Myocyte (in vitro differentiated cells): ENCODE measurements at regions not wholly inside any gene's neighbourhood (a gene's known extent, or its start where the extent isn't known, plus 50 kb on each side); places are given as distances from the start of the nearest gene placed in this dataset.
"Not testable (repeated sequence)": the region's sequence is repeated elsewhere in the genome, so short reads cannot be mapped to it uniquely, and the experiment has no call there.

Experiments used
- DNase-seq: peaks from one replicate; pipeline ENCODE4 v3.0.0-alpha.2; 2012; ENCODE audit warnings: low read depth

DNA sequence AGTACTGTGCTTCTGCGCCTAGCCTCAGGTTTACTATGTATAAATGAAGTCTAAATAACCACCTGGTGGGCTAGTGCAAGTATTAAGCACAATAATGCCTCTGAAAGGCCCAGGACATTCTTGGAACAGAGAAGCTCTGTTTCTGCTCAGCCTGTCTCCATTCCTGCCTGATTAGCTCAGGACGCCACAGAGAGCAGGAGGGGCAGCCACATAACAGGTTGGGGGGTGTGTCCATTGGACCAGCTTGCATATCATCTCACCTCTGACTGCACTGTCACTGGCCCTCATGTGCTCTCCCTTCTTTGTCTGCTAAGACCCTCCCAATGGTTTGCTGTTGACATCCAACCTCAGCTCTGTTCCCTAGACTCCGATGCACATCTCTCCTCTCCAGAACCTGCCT lies 52.8 kb upstream of the IKZF1 start:
- no peak for DNase-seq

DNA sequence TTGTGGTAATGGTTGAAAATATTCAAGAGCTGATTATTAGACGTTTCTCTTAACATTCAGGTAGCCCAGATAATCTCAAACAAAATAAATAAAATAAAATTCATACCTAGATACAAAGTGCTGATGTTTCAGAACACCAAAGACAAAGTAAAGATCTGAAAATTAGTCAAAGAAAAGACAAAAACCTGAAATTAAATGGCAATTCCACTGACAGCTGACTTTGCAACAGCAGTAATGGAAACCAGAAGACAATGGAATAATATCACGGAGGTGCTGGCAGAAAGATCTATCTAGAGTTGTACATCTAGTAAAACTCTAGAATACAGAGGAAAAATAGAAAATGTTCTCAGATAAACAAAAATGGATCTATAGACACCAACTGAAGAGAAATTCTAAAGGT lies 58.0 kb upstream of the IKZF1 start:
- DNase-seq: no peak

DNA sequence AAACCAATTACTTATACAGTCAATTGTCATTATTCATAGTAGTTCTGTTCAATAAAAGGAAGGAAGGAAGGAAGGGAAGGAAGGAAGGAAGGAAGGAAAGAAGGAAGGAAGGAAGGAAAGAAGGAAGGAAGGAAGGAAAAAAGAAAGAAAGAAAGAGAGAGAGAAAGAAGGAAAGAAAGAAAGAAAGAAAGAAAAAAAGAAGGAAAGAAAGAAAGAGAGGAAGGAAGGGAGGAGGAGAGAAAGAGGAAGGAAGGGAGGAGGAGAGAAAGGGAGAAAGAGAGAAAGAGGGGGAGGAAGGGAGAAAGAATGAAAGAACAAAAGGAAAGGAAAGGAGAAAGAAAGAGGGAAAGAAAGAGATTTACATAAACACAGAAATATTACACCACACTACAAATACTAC lies 62.4 kb upstream of the IKZF1 start:
- not testable (repeated sequence) for DNase-seq

DNA sequence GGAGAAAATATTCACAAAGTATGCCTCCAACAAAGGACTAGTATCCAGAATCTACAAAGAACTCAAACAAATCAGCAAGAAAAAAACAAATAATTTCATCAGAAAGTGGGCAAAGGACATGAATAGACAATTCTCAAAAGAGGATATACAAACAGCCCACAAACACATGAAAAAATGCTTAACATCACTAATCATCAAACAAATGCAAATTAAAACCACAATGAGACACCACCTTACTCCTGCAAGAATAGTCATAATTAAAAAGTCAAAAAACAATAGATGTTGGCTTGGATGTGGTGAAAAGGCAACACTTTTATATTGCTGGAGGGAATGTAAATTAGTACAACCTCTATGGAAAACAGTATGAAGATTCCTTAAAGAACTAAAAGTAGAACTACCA lies 63.8 kb upstream of the IKZF1 start:
- DNase-seq: not testable (repeated sequence)

DNA sequence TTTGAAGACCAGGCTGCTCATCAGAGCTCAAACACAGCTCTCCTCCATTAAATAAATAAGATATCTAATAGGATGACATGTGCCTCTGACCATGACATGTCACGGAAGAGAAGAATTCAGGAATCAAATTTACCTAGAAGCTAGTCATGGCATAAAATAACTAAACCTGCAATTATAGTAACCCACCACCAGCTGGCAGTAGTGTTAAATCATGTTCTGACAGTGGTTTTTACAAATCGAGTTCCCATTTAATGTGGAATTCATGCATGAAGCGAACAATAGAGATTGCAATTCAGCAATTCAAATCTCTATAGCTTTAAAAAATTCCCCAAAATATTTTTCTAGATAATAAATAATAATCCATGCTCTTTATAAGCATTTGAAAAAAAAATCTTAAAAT lies 74.6 kb upstream of the IKZF1 start:
- DNase-seq: no peak

DNA sequence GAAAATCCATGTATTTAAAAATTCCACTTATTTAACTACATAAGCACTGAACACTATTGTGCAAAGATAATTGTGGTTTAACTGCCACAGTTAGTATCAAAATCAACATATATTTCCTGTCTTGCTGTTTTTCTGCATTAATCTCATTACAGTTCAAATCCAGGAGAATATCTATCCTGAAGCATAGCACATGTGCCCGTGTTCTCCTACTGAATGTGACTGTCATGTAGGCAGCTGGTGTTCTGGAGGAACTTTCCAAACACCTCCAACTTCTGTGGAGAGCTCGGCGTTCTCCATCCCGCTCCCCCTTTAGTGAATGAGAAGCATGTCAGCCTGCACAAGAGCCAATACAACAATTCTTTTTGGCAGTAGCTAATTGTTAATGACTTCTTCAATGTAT lies 76.4 kb upstream of the IKZF1 start:
- DNase-seq: no peak

DNA sequence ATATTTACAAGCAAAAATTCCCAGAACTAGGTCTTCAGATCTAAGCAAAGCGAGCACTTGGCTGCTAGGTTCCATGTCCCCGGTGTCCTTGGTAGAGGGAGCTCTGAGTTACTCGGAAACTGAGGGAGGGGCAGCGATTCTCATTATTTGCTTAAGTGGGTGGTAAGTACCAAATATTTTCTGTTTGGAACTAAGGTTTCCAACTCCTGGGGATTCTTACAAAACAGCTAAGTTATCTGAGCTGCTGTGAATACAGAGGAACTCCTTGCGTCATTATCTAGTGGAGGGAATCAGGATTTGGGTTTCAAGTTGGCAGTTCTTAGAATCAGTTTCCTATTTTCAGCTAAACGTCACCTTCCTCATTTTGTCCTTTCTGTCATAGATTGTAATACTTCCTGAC lies 76.8 kb upstream of the IKZF1 start:
- no peak for DNase-seq

DNA sequence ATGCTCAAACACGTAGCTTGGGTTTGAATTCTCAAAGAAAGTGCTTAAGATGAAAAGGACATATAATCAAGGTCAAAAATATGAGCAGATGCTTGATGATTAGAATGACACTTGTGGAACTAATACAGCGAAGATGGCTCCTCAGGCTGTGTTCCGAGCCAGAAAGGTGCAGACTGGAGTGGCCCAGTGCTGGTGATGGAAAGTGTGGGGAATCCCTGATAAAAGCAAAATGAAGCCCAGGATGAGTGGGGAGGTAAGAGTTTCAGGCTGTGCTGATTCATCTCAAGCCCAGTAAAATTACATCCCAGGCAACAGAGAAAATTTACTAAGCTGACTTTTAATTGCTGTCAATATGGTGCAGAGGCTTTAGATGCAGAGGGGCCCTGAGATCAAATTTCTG lies 77.8 kb upstream of the IKZF1 start:
- DNase-seq: no peak

DNA sequence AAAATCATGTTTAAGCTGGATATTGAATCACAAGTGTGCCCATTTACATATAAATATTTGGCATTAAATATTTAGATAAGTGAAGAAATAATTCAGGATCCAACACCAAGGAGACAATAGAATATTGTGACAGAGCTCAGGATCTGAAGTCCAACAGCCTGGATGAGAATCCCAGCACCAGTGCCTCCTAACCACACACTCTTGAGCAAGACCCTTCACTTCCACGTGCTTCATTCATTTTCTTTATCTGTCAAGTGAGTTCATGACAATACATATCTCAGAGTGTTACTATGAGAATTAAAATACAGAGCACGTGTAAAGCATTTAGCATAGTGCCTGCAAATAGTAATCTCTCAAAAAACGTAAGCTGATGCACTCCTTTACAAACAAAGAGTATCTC lies 78.4 kb upstream of the IKZF1 start:
- DNase-seq: no peak

DNA sequence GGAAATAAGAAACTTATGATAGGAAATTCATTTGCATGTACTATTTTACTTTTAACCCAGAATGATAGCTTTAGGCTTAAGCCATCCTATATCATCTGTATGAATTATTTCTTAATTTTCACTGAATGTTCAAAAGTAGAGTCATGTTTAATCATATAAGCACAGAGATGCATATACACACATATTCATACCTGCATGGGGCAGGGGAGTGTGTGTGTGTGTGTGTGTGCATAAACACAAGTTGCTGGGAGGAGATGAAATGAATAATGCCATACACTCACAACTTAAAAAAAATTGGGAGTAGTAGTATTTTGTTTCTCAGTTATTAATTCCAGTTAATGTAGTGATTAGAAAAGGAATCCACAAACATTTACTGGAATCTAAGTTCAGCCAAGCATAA lies 83.1 kb upstream of the IKZF1 start:
- DNase-seq: no peak

DNA sequence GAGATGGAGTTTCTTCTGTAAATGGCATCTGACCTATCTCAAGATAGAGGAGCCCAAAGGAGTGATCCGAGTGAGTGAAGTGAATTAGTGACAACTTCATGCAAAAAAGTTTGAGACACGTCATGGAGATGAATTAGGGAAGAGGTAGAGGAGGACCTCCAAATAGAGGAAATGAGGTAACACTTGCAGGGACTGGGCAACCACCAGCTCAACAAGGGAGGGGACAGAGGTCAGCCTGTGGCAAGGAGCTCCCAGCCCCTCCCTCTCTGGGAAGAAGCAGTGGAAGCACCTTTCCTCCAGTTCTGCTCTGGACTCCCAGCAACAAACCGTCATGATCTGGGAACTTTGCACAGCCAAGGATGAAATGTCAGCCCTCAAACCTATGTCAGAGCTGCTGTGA lies 83.5 kb upstream of the IKZF1 start:
- no peak for DNase-seq

DNA sequence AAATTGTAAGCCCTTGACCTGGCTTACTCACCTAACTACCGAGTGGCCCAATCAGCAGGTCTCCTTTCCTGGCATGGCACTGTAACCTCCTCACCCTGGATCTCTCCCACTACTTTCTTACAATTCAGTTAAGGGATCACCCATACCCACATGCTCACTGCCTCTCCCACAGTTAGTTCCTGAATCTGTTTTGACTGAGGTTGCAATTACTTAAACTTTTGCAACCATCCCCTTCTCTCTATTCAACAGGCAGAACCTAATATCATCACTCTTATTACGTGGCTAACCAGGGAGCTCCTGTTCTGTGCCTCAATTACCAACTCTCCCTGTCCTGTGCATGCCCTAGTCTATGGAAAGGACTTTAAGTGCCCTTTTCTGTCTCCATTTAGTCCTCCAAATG lies 84.2 kb upstream of the IKZF1 start:
- no peak for DNase-seq

DNA sequence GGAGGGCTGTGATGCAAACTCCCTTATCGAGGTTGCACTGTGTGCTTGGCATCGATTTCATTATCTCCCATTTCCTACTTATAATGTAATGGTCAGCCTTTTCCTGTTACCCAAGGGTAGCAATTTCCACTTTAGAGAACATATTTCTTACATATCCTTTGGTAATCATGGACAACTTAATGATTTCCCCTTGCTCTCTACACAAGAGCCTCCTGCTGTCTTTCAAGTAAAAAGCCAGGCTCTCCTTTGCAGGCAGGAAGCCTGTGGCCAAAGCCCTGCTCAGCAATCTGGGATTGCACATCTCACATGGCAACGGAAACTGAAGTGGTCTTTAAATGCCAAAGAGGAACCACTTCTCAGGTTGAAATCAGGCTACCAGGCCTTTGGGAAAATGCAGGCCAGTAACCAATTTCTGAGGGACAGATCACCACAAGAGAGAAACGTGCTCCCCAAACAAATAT lies 86.7 kb upstream of the IKZF1 start:
- no peak for DNase-seq

DNA sequence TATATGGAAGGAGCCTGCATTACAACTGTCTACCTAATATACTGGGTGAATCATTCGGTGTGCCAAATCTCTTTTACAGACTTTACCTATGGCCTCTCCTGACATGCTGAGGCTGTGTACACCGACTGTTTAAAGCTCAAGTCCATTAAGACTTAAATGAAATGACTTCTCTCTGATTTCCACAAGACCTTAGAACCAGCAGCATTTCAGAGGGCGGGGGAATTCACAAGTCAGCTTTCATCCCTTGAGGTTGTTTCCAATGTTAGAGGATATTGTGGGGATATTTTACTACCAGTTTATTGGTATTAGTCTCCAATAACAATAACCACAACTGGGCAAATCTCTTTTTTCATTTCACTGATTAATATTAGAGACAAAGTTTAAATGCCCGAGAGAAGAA lies 87.1 kb upstream of the IKZF1 start:
- DNase-seq: no peak

DNA sequence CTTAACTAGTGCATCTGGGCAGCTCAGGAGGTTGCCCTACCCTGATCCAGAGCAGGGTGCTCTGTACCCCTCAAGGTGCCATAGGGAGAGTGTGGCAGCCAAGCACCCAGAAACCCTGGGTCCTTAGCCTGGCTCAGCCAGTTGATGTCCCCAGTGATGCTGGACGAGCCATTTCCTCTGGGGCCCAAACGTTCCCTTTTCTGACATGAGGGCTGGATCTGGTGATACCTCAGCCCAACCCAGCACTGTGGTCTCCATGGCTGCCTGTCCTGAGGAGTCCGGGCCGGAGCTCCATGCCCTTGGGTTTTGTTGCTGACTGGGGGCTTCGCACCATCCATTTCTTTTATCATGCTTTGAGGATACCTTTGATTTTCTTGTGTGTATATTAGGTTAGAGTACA lies 87.9 kb upstream of the IKZF1 start:
- DNase-seq: no peak

DNA sequence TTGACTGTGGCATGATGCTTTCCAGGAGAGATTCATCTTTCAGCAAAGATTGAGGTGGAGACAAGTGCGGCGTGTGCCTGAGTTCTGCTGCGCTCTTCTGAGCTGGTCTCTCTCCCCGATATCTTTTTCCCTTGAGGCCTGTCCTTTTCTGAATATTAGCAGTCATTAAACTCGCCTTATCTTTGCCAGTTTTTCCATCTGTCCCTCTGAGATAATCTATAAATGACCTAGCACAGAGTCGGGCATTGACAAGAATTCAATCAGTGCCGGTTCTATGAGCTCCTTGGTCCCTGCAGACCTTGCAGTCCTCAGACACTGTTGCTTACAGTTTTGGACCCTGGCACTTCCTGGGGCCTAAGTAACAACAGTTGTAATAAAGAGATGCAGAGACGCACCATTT lies 89.7 kb upstream of the IKZF1 start:
- DNase-seq: no peak

DNA sequence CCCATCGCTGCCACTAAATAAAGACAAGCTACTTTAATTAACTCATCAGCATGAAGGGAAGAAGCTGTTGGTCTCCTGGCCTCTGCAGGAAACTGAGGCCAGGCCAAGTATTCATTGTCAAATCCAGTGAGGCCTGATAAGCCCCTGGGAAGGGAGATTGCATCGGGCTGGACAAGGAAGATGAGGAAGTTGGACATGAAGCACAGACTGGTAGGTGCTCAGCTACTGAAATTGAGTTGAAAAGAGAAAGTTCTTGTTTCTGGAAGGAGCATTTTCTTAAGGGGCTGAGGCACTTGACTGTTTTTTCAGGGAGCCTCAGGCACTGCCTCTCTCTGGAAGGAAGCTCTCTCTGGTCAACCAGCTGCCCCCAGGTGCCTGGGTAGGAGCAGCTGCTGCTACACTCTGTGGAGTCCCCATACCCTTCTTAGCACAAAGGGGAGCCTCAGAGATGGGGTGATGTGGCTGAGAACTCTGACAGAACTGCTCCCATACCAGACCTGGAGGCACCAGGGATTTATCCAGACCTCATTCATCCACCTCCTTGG lies 90.3 kb upstream of the IKZF1 start:
- no peak for DNase-seq

DNA sequence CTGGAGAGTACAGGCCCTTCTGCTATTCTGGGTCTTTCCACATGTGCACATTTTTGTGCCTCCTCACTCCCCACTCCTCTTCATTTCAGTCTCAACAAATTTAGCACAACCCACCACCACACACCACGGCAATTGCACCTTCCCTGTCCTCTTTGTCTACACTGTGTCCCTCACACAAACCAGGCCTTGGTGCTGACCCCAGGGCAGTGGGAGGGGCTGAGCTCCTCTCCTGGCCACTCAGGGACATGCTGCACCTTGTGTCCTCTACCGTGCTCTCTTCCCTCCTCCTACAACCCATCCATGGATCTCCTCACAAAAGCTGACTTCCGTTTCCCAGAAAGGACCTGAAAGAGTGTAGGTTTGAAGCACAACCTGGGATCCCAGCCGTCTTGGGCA lies 90.9 kb upstream of the IKZF1 start:
- no peak for DNase-seq

DNA sequence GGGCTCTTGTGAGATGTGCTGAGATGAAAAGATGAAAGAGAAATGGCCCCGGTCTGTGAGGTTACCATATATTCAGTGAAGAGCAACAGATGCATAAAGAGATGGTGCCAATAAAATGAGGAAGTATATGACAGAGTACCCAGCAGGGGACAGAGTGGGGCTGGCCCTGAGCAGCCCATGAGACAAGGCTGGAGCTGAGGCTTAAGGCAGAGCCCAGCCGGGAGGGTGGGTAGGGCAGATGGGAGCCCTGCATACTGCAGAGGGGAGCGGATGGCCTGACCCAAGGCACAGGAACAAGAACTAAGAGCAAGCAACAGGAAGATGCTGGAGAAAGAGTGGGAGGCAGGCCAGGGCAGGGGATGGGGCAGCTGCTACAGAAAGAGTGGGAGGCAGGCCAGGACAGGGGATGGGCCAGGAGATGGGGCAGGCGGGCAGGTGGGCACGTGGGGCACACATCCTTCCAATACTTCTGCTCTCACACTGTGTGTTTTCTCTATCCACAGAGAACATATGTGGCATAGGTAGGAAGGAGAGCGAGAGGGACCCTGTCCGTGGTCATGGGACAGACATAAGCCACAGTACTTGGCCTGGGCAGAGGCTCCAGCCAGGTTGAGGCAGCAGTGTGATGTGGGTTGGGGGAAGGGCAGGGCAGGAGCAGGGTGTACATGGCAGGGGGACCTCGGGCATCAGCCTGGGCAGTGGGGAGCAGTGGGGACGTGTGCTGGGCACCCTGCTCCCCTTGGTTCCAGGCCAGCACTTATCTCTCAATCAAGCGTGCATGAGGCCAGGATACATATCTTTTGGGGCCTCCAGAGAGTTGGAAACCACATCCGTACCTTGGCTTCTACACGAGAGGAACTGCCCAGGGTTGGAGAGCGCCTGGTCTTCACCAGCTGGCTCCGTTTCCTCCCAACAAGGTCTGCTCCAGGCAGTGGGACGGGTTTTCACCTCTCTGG lies 91.6 kb upstream of the IKZF1 start:
- no peak for DNase-seq

DNA sequence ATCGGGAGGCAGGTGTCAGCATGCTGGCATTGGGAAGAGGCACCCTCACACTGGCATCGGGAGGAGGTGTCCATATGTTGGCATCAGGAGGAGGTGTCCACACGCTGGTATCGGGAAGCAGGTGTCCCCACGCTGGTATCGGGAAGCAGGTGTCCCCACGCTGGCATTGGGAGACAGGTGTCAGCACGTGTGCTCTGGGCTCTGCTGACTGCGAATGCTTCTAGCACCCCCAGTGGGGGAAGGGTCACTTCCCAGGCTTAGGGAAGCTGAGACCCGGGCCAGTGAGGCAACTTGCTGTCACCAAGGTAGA lies 92.5 kb upstream of the IKZF1 start:
- DNase-seq: no peak

DNA sequence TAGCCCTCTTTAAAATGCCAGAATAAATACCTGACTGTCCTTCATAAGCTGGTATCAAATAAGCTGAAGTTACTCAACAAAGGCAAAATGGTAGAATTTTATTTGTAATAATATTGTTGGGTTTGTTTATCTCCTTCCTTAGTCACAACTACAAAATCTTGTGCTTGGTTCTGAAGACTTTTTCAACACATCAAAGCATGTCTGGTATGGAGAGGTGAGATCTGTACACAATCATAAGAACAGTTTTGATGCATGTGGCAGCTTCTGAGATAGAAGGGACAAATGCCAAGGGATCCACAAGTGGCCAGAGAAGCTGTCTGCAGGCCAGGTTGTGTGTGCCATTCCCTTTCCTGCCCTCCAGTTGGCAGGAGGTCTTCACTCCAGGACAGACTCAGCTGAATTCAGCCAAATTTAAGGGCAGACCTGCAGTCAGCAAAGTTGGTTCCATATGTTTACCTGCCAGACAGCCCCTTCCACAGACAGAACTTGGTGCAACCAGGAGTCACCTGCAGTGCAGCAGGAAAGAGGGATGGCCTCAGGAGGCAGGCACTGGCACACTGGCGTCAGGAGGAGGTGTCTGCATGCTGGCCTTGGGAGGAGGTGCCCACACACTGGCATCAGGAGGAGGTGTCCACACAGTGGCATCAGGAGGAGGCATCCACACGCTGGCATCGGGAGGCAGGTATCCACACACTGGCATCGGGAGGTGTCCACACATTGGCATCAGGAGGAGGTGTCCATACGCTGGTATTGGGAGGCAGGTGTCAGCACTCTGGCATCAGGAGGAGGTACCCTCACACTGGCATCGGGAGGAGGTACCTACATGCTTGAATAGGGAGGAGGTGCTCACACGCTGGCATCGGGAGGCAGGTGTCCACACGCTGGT lies 93.1 kb upstream of the IKZF1 start:
- no peak for DNase-seq

DNA sequence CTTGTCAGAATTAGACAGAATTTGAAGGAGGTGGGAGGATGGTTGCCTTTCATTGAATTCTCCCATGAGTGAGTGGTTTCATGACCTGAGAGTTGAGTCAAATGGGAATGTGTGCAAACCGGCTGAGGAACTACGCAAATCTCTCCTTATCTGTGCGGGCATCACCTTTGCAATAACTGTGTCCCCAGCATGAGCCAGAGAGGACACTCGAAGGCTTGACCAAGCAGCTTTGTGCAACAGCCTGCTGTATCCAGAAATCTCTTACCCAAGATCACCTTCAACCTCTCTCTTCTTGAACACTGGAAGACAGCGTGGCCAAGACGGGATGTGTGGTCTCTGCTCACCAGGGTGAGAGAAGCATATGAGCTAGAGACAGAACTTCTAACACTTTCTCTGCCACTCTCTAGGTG lies 93.8 kb upstream of the IKZF1 start:
- DNase-seq: no peak
